AG09309 (cell line): ENCODE measurements at regions not wholly inside any gene's neighbourhood (a gene's known extent, or its start where the extent isn't known, plus 50 kb on each side); places are given as distances from the start of the nearest gene placed in this dataset.

Source experiments
- DNase-seq: peaks from one replicate; pipeline ENCODE4 v3.0.0-alpha.2; 2010; ENCODE audit warnings: low read depth
- H3K4me3 ChIP-seq: 2 replicates; pipeline ENCODE4 v1.5.1; 2011; ENCODE audit warnings: mild to moderate bottlenecking, low read depth, low read length, moderate library complexity; ENCODE audit not compliant: control insufficient read depth
- TF ChIP-seq, protein P1 (sequence below): IDR thresholded peaks from 2 replicates; pipeline ENCODE4 v1.5.1; 2011; ENCODE audit warnings: mild to moderate bottlenecking, low read depth, low read length, inconsistent platforms; ENCODE audit not compliant: insufficient read depth, control insufficient read depth; ENCODE audit errors: missing control alignments

DNA sequence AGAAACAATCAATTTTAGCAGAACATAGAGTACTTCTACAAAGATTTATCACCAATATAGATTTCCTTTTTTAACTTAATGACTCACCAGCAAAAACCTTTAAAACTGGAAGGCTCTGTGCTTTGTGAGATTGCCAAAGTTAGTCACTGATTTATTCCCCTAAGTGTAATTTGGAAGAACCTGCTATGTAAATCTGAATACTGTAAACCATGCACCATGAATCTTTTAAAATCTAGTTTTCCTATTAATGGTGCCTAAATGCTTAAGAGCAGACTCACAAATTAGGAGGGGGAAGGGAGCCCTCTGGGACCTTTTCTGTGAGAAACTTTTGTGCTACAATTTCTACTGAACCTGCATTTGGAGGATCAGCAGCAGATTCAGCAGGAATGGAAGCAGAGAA, 57.8 kb upstream of the PNRC1 start:
- TF ChIP-seq, protein P1, sequence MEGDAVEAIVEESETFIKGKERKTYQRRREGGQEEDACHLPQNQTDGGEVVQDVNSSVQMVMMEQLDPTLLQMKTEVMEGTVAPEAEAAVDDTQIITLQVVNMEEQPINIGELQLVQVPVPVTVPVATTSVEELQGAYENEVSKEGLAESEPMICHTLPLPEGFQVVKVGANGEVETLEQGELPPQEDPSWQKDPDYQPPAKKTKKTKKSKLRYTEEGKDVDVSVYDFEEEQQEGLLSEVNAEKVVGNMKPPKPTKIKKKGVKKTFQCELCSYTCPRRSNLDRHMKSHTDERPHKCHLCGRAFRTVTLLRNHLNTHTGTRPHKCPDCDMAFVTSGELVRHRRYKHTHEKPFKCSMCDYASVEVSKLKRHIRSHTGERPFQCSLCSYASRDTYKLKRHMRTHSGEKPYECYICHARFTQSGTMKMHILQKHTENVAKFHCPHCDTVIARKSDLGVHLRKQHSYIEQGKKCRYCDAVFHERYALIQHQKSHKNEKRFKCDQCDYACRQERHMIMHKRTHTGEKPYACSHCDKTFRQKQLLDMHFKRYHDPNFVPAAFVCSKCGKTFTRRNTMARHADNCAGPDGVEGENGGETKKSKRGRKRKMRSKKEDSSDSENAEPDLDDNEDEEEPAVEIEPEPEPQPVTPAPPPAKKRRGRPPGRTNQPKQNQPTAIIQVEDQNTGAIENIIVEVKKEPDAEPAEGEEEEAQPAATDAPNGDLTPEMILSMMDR: no peak
- DNase-seq: peak; percentile 25
- no peak overlapping the region for H3K4me3 ChIP-seq

DNA sequence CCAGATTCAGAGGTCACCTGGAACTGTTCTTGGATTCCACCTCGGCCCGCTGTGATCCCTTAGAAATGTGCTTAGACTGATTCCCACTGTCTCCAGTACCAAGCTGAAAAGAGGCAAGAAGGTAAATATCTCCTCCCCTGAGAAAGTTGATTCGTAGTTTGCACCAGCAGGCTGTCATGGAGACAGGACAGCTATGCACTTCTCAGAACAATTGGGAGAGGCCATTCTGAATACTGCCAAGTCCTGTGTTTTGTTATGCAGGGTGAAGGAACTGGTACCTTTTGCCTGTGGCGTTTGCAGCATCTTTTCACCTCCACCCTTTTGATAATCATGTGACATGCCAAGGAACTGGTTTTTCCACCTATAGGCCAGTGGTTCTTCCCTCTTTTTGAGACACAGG, 58.2 kb upstream of the RNGTT start:
- H3K4me3 ChIP-seq: no peak overlapping the region
- TF ChIP-seq, protein P1: no peak
- DNase-seq: no peak

DNA sequence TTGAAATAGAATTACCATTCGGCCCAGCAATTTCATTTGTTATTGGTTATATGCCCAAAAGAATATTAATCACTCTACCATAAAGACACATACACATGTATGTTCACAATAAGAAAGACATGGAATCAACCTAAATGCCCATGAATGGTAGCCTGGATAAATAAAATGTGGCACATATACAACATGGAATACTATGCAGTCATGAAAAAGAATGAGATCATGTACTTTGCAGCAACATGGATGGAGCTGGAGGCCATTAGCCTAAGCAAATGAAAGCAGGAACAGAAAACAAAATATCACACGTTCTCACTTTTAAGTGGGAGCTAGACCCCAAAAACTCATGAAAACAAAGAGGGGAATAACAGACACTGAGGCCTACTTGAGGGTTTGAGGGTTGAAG, 52.6 kb upstream of the RNGTT start:
- TF ChIP-seq, protein P1: no peak
- H3K4me3 ChIP-seq: no peak overlapping the region
- no peak for DNase-seq

DNA sequence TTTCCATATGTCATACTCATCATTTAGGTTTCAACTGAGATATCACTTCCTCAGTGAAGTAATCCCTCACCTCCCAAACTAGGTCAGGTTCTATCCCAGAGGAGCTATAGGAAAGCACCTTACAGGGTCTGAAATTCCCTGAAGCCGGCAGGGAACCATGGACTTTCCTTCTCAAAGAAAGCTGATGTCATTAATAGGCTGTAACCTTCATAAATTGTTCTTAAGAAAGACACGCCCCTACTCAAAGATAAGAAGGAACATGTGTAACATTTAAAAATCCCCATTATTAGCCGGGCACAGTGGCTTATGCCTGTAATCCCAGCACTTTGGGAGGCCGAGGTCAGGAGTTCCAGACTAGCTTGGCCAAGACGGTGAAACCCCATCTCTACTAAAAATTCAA, 50.0 kb upstream of the RNGTT start:
- TF ChIP-seq, protein P1: no peak
- H3K4me3 ChIP-seq: no peak overlapping the region

More for the DNA sequence above, 50.0 kb upstream of the RNGTT start:
- DNase-seq: no peak
